Neural cell (in vitro differentiated cells): ENCODE measurements at regions not wholly inside any gene's neighbourhood (a gene's known extent, or its start where the extent isn't known, plus 50 kb on each side); places are given as distances from the start of the nearest gene placed in this dataset.

Experiments used
- H2AFZ ChIP-seq: fragments of 200-600, 300-800 bp; sonication (generic), shearing (Covaris generic); 2 replicates; pipeline ENCODE4 v1.6.0; 2014; ENCODE audit warnings: low read depth, mild to moderate bottlenecking, antibody characterized with exemption, low read length, moderate library complexity
- H3F3A ChIP-seq: fragments of 200-600 bp; shearing (Covaris generic); 2 replicates; pipeline ENCODE4 v1.6.1; 2016; ENCODE audit warnings: mild to moderate bottlenecking, moderate library complexity, mixed read lengths, antibody characterized with exemption, low read length; ENCODE audit not compliant: insufficient read depth, poor library complexity, severe bottlenecking
- H3K27ac ChIP-seq: fragments of 200-600, 300-800 bp; sonication (generic), shearing (Covaris generic); 2 replicates; pipeline ENCODE4 v1.5.1; 2014; ENCODE audit warnings: mild to moderate bottlenecking, low read length, moderate library complexity
- H3K27me3 ChIP-seq: fragments of 300-800, 200-600 bp; sonication (generic), shearing (Covaris generic); 2 replicates; pipeline ENCODE4 v1.6.0; 2014; ENCODE audit warnings: mild to moderate bottlenecking, low read depth, low read length, moderate library complexity; ENCODE audit not compliant: insufficient read depth
- H3K36me3 ChIP-seq: fragments of 300-800, 200-600 bp; sonication (generic), shearing (Covaris generic); 2 replicates; pipeline ENCODE4 v1.5.1; 2014; ENCODE audit warnings: mild to moderate bottlenecking, antibody characterized with exemption, low read length, moderate library complexity; ENCODE audit not compliant: insufficient read depth
- H3K4me2 ChIP-seq: fragments of 300-800, 200-600 bp; sonication (generic), shearing (Covaris generic); 2 replicates; pipeline ENCODE4 v1.6.0; 2014; ENCODE audit warnings: mild to moderate bottlenecking, low read length
- H3K4me3 ChIP-seq: fragments of 300-800, 200-600 bp; sonication (generic), shearing (Covaris generic); 2 replicates; pipeline ENCODE4 v1.5.1; 2014; ENCODE audit warnings: mild to moderate bottlenecking, low read length, moderate library complexity
- H3K79me2 ChIP-seq: fragments of 200-600 bp; shearing (Covaris generic); replicated peaks from 2 replicates; pipeline ENCODE4 v1.6.0; 2014; ENCODE audit warnings: mild to moderate bottlenecking, low read length, moderate library complexity; ENCODE audit not compliant: insufficient read depth
- H3K9ac ChIP-seq: fragments of 300-800, 200-600 bp; sonication (generic), shearing (Covaris generic); 2 replicates; pipeline ENCODE4 v1.6.1; 2016; ENCODE audit warnings: mild to moderate bottlenecking, low read length, mixed read lengths
- H3K9me2 ChIP-seq: fragments of 200-600 bp; shearing (Covaris generic); 2 replicates; pipeline ENCODE4 v1.6.1; 2016; ENCODE audit warnings: mild to moderate bottlenecking, low read length, mixed read lengths; ENCODE audit not compliant: insufficient read depth
- H3K9me3 ChIP-seq: fragments of 200-600, 300-800 bp; sonication (generic), shearing (Covaris generic); 2 replicates; pipeline ENCODE4 v1.6.1; 2016; ENCODE audit warnings: mild to moderate bottlenecking, mixed run types, low read length, moderate library complexity, mixed read lengths
- H4K20me1 ChIP-seq: fragments of 200-600 bp; shearing (Covaris generic); 2 replicates; pipeline ENCODE4 v1.6.1; 2016; ENCODE audit warnings: mild to moderate bottlenecking, mixed run types; ENCODE audit not compliant: insufficient read depth
- CTCF ChIP-seq: fragments of 450-650 bp; IDR thresholded peaks from 2 replicates; pipeline ENCODE4 v1.5.1; 2014; ENCODE audit warnings: antibody characterized with exemption, mild to moderate bottlenecking, moderate library complexity; ENCODE audit not compliant: poor library complexity, severe bottlenecking
- EP300 ChIP-seq: fragments of 450-650 bp; conservative IDR thresholded peaks from 2 replicates; pipeline ENCODE4 v1.6.1; 2014; ENCODE audit warnings: antibody characterized with exemption, mild to moderate bottlenecking, moderate library complexity; ENCODE audit not compliant: poor library complexity, severe bottlenecking
- EZH2 ChIP-seq: fragments of 200-600, 300-800 bp; shearing (Covaris generic), sonication (generic); IDR thresholded peaks from 2 replicates; pipeline ENCODE4 v1.6.1; 2014; ENCODE audit warnings: antibody characterized with exemption, low read length, borderline replicate concordance, mild to moderate bottlenecking; ENCODE audit not compliant: insufficient read depth, poor library complexity, severe bottlenecking
- MXI1 ChIP-seq: fragments of 450-650 bp; conservative IDR thresholded peaks from 2 replicates; pipeline ENCODE4 v1.6.1; 2014; ENCODE audit warnings: antibody characterized with exemption, mild to moderate bottlenecking; ENCODE audit not compliant: poor library complexity, severe bottlenecking
- POLR2AphosphoS5 ChIP-seq: IDR thresholded peaks from 2 replicates; pipeline ENCODE4 v1.6.1; 2012
- RAD21 ChIP-seq: fragments of 450-650 bp; conservative IDR thresholded peaks from 2 replicates; pipeline ENCODE4 v1.6.1; 2014; ENCODE audit warnings: antibody characterized with exemption, mild to moderate bottlenecking, moderate library complexity
- REST ChIP-seq: IDR thresholded peaks from 2 replicates; pipeline ENCODE4 v1.6.1; 2012; ENCODE audit warnings: borderline replicate concordance
- SMC3 ChIP-seq: fragments of 450-650 bp; conservative IDR thresholded peaks from 2 replicates; pipeline ENCODE4 v1.6.1; 2014; ENCODE audit warnings: antibody characterized with exemption, mild to moderate bottlenecking, moderate library complexity; ENCODE audit not compliant: poor library complexity
- TAF1 ChIP-seq: IDR thresholded peaks from 2 replicates; pipeline ENCODE4 v1.6.1; 2012; ENCODE audit warnings: low read depth

- Histone ChIP-seq H3F3A (no peaks in the 10 kb centered on the region), H3K9ac (no peak overlapping the region), H3K9me3 (no peaks in the 10 kb centered on the region), H4K20me1 (no peaks in the 10 kb centered on the region), H2AFZ (no peak overlapping the region), H3K36me3 (no peaks in the 10 kb centered on the region), H3K4me3 (no peak overlapping the region), H3K79me2 (no peaks in the 10 kb centered on the region), H3K27me3 (no peaks in the 10 kb centered on the region), H3K9me2 (no peaks in the 10 kb centered on the region), H3K4me2 (no peak overlapping the region), H3K27ac (no peak overlapping the region)
- peak; percentile 15 for TF ChIP-seq CTCF
- no peak for TF ChIP-seq MXI1
- no peak for TF ChIP-seq SMC3
- no peak for TF ChIP-seq EZH2
Measured at GRCh38 chrX:103158317-103158621, 56.6 kb upstream of the BEX4 start.

GRCh38 chrX:103157496-103158316 lies 57.2 kb upstream of the BEX4 start:
- H3K27me3 ChIP-seq, result no peaks in the 10 kb centered on the region
- no peaks in the 10 kb centered on the region for H3K9me2 ChIP-seq
- no peak overlapping the region for H2AFZ ChIP-seq
- H3K79me2 ChIP-seq, result no peaks in the 10 kb centered on the region
- no peak overlapping the region for H3K27ac ChIP-seq
- no peaks in the 10 kb centered on the region for H3K36me3 ChIP-seq
- H3K4me3 ChIP-seq, result no peak overlapping the region
- H3K4me2 ChIP-seq, result no peak overlapping the region
- no peak overlapping the region for H3K9ac ChIP-seq
- H4K20me1 ChIP-seq, result no peaks in the 10 kb centered on the region
- no peaks in the 10 kb centered on the region for H3K9me3 ChIP-seq
- H3F3A ChIP-seq, result no peaks in the 10 kb centered on the region
- TF ChIP-seq MXI1 (no peak), CTCF (peak; percentile 62), TAF1 (no peak), EZH2 (no peak), EP300 (no peak), REST (no peak), RAD21 (peak; percentile 46), POLR2AphosphoS5 (no peak), SMC3 (peak; percentile 51)
